WI38 (cell line): ENCODE measurements at regions not wholly inside any gene's neighbourhood (a gene's known extent, or its start where the extent isn't known, plus 50 kb on each side); places are given as distances from the start of the nearest gene placed in this dataset.

Experiments
- H3K4me3 ChIP-seq: 2 replicates; pipeline ENCODE4 v1.5.1; 2011; ENCODE audit warnings: low read depth, mild to moderate bottlenecking, control low read depth, low read length
- CTCF ChIP-seq: IDR thresholded peaks from 2 replicates; pipeline ENCODE4 v1.5.1; 2012; ENCODE audit warnings: low read depth, mild to moderate bottlenecking, control low read depth, low read length

GRCh38 chr5:97918057-97918456, 735.0 kb upstream of the RIOK2 start:
- no peak for TF ChIP-seq CTCF
- no peak overlapping the region for H3K4me3 ChIP-seq

DNA sequence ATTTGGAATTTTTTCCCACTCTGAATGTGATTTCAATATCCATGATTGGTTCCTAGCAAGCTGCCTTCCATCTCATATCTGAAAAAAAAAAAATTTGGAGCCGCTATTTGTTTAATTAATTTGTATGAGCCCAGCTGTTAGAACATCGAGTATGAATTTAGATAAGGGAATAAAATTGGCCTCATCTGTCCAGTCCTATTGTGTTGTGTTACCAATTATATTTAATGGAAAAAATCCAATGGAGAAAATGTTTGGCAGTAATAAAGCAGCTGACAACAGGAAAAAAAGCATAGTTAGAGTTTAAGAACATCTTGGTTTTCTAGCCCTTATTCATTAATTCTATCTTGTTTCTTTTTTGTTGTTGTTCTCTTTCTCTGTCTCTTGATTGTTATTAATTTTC, 735.6 kb upstream of the RIOK2 start:
- no peak for TF ChIP-seq CTCF
- no peak overlapping the region for H3K4me3 ChIP-seq

GRCh38 chr5:97919719-97920118, 736.7 kb upstream of the RIOK2 start:
- TF ChIP-seq CTCF: no peak

GRCh38 chr5:97922776-97923175, 739.7 kb upstream of the RIOK2 start:
- TF ChIP-seq CTCF: no peak
- no peak overlapping the region for H3K4me3 ChIP-seq

More at GRCh38 chr5:97919719-97920118, 736.7 kb upstream of the RIOK2 start:
- H3K4me3 ChIP-seq: no peak overlapping the region

DNA sequence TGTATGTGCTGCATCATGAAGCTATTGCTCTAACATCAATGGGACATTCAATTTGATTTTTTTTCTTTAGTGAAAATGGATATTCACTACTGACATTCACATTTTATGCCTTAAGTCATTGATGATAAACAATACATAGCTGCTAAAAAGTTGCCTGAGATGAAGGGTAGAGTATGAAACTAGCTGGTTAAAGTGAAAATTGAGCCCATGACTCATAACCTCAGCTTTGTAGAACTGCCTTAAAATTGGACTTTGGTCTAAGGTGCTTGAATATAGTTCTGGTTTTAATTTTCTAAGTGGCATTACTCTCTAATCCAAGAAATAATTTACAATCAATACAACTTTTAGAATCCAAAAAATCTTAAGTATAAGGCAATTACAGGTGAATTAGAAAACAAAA, 740.4 kb upstream of the RIOK2 start:
- no peak overlapping the region for H3K4me3 ChIP-seq
- no peak for TF ChIP-seq CTCF

DNA sequence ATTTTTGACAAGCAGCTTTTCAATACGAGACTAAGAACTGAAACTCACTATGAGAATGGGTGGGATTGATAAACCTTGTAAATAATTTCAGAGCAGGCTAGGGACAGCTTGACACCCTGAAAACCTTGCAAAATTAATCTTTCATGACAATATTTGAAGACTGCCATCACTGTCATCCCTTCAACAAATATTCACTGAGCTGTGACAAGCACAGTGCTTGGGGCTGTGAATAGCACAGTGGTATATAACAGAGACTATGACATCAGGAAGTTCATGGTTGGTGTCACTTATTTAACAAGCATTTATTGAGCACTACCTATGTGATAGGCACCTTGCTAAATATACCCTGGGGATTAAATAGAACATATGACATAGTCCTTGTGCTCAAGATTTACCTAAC, 741.0 kb upstream of the RIOK2 start:
- no peak for TF ChIP-seq CTCF
- H3K4me3 ChIP-seq: no peak overlapping the region

- no peak for TF ChIP-seq CTCF
- no peak overlapping the region for H3K4me3 ChIP-seq
These were observed 746.3 kb upstream of the RIOK2 start for GRCh38 chr5:97929383-97929782.
